SJSA1 (cell line): ENCODE measurements at regions not wholly inside any gene's neighbourhood (a gene's known extent, or its start where the extent isn't known, plus 50 kb on each side); places are given as distances from the start of the nearest gene placed in this dataset.

ENCODE experiments used
- DNase-seq, 2 experiments: peaks; one replicate each; pipeline ENCODE4 v3.0.0-alpha.2; 2015 to 2020; ENCODE audit warnings: low spot score in 2 of 2, low read depth in 1 of 2
- H3K27ac ChIP-seq: fragments of 250-450 bp; sonication (Bioruptor Pico); 2 replicates; pipeline ENCODE4 v1.5.1; 2020; ENCODE audit warnings: mild to moderate bottlenecking, moderate library complexity
- H3K27me3 ChIP-seq: fragments of 250-450 bp; sonication (Bioruptor Pico); replicated peaks from 2 replicates; pipeline ENCODE4 v1.5.1; 2020; ENCODE audit warnings: mild to moderate bottlenecking, moderate library complexity
- H3K36me3 ChIP-seq: fragments of 250-450 bp; sonication (Bioruptor Pico); 2 replicates; pipeline ENCODE4 v1.5.1; 2020; ENCODE audit warnings: mild to moderate bottlenecking
- H3K4me1 ChIP-seq: fragments of 250-450 bp; sonication (Bioruptor Pico); replicated peaks from 2 replicates; pipeline ENCODE4 v1.6.1; 2021; ENCODE audit warnings: mild to moderate bottlenecking
- H3K4me3 ChIP-seq: fragments of 250-450 bp; sonication (Bioruptor Pico); 2 replicates; pipeline ENCODE4 v1.5.1; 2020; ENCODE audit warnings: mild to moderate bottlenecking
- H3K9me3 ChIP-seq: fragments of 250-450 bp; sonication (Bioruptor Pico); replicated peaks from 2 replicates; pipeline ENCODE4 v1.5.1; 2020; ENCODE audit warnings: mild to moderate bottlenecking

- H3K9me3 ChIP-seq = no peaks in the 10 kb centered on the region
- DNase-seq = no peak
- H3K36me3 ChIP-seq = no peaks in the 10 kb centered on the region
- no peak overlapping the region for H3K27ac ChIP-seq
- H3K27me3 ChIP-seq = no peaks in the 10 kb centered on the region
- no peaks in the 10 kb centered on the region for H3K4me1 ChIP-seq
- no peak overlapping the region for H3K4me3 ChIP-seq
Observed at GRCh38 chr7:89761173-89761572, 393.1 kb upstream of the STEAP1 start.

GRCh38 chr7:89770161-89770560 lies 384.1 kb upstream of the STEAP1 start:
- Histone ChIP-seq H3K9me3 (no peaks in the 10 kb centered on the region), H3K4me3 (no peak overlapping the region), H3K27me3 (no peaks in the 10 kb centered on the region), H3K4me1 (no peaks in the 10 kb centered on the region), H3K36me3 (no peaks in the 10 kb centered on the region), H3K27ac (no peak overlapping the region)
- no peak for DNase-seq

- Histone ChIP-seq H3K4me3 (no peak overlapping the region), H3K36me3 (no peaks in the 10 kb centered on the region), H3K27me3 (no peaks in the 10 kb centered on the region), H3K4me1 (no peaks in the 10 kb centered on the region), H3K9me3 (no peaks in the 10 kb centered on the region), H3K27ac (no peak overlapping the region)
- DNase-seq = no peak
Observed at GRCh38 chr7:89771003-89771636, 383.1 kb upstream of the STEAP1 start.

- Histone ChIP-seq H3K4me1 (no peaks in the 10 kb centered on the region), H3K27me3 (no peaks in the 10 kb centered on the region), H3K36me3 (no peaks in the 10 kb centered on the region), H3K4me3 (no peak overlapping the region), H3K9me3 (no peaks in the 10 kb centered on the region), H3K27ac (no peak overlapping the region)
- DNase-seq = no peak
Observed at GRCh38 chr7:89772276-89772675, 382.0 kb upstream of the STEAP1 start.

- no peaks in the 10 kb centered on the region for H3K9me3 ChIP-seq
- H3K4me1 ChIP-seq = no peaks in the 10 kb centered on the region
- no peak overlapping the region for H3K27ac ChIP-seq
- no peaks in the 10 kb centered on the region for H3K27me3 ChIP-seq
- H3K4me3 ChIP-seq = no peak overlapping the region
- DNase-seq = no peak
- H3K36me3 ChIP-seq = no peaks in the 10 kb centered on the region
Observed at GRCh38 chr7:89773611-89774010, 380.7 kb upstream of the STEAP1 start.

GRCh38 chr7:89775459-89775858 lies 378.8 kb upstream of the STEAP1 start:
- DNase-seq = no peak
- Histone ChIP-seq H3K36me3 (no peaks in the 10 kb centered on the region), H3K4me3 (no peak overlapping the region), H3K9me3 (no peaks in the 10 kb centered on the region), H3K27me3 (no peaks in the 10 kb centered on the region), H3K27ac (no peak overlapping the region), H3K4me1 (no peaks in the 10 kb centered on the region)

GRCh38 chr7:89776980-89777379 lies 377.3 kb upstream of the STEAP1 start:
- Histone ChIP-seq H3K4me1 (no peaks in the 10 kb centered on the region), H3K27me3 (no peaks in the 10 kb centered on the region), H3K27ac (no peak overlapping the region), H3K9me3 (no peaks in the 10 kb centered on the region), H3K4me3 (no peak overlapping the region), H3K36me3 (no peaks in the 10 kb centered on the region)
- no peak for DNase-seq

- H3K4me1 ChIP-seq = no peaks in the 10 kb centered on the region
- no peak for DNase-seq
- H3K4me3 ChIP-seq = no peak overlapping the region
Observed at GRCh38 chr7:89777499-89777898, 376.8 kb upstream of the STEAP1 start.

GRCh38 chr7:89780291-89780690 lies 374.0 kb upstream of the STEAP1 start:
- no peaks in the 10 kb centered on the region for H3K27me3 ChIP-seq
- H3K4me3 ChIP-seq = no peak overlapping the region
- H3K27ac ChIP-seq = no peak overlapping the region
- no peaks in the 10 kb centered on the region for H3K36me3 ChIP-seq
- DNase-seq = no peak
- H3K4me1 ChIP-seq = no peaks in the 10 kb centered on the region
- H3K9me3 ChIP-seq = no peaks in the 10 kb centered on the region

More at GRCh38 chr7:89777499-89777898, 376.8 kb upstream of the STEAP1 start:
- Histone ChIP-seq H3K27me3 (no peaks in the 10 kb centered on the region), H3K27ac (no peak overlapping the region), H3K36me3 (no peaks in the 10 kb centered on the region), H3K9me3 (no peaks in the 10 kb centered on the region)

- no peaks in the 10 kb centered on the region for H3K9me3 ChIP-seq
- H3K27me3 ChIP-seq = no peaks in the 10 kb centered on the region
- H3K4me1 ChIP-seq = no peaks in the 10 kb centered on the region
- H3K36me3 ChIP-seq = no peaks in the 10 kb centered on the region
- no peak for DNase-seq
- H3K4me3 ChIP-seq = no peak overlapping the region
- no peak overlapping the region for H3K27ac ChIP-seq
Observed at GRCh38 chr7:89796481-89796880, 357.8 kb upstream of the STEAP1 start.

- Histone ChIP-seq H3K27me3 (no peaks in the 10 kb centered on the region), H3K4me3 (no peak overlapping the region), H3K27ac (no peak overlapping the region), H3K4me1 (no peaks in the 10 kb centered on the region), H3K36me3 (no peaks in the 10 kb centered on the region), H3K9me3 (no peaks in the 10 kb centered on the region)
- no peak for DNase-seq
Observed at GRCh38 chr7:89797965-89798598, 356.2 kb upstream of the STEAP1 start.

GRCh38 chr7:89798599-89798996 lies 355.7 kb upstream of the STEAP1 start:
- Histone ChIP-seq H3K4me3 (no peak overlapping the region), H3K4me1 (no peaks in the 10 kb centered on the region), H3K27me3 (no peaks in the 10 kb centered on the region), H3K27ac (no peak overlapping the region), H3K9me3 (no peaks in the 10 kb centered on the region), H3K36me3 (no peaks in the 10 kb centered on the region)
- no peak for DNase-seq

GRCh38 chr7:89800761-89801160 lies 353.5 kb upstream of the STEAP1 start:
- Histone ChIP-seq H3K27ac (no peak overlapping the region), H3K4me1 (no peaks in the 10 kb centered on the region), H3K9me3 (no peaks in the 10 kb centered on the region), H3K27me3 (no peaks in the 10 kb centered on the region), H3K4me3 (no peak overlapping the region), H3K36me3 (no peaks in the 10 kb centered on the region)
- no peak for DNase-seq

GRCh38 chr7:89809291-89809690 lies 345.0 kb upstream of the STEAP1 start:
- DNase-seq = no peak
- Histone ChIP-seq H3K9me3 (no peaks in the 10 kb centered on the region), H3K4me3 (no peak overlapping the region), H3K27me3 (no peaks in the 10 kb centered on the region), H3K36me3 (no peaks in the 10 kb centered on the region), H3K27ac (no peak overlapping the region), H3K4me1 (no peaks in the 10 kb centered on the region)

GRCh38 chr7:89813081-89813480 lies 341.2 kb upstream of the STEAP1 start:
- H3K36me3 ChIP-seq = no peaks in the 10 kb centered on the region
- H3K4me3 ChIP-seq = no peak overlapping the region
- H3K27ac ChIP-seq = no peak overlapping the region
- H3K9me3 ChIP-seq = no peaks in the 10 kb centered on the region
- DNase-seq = no peak
- H3K4me1 ChIP-seq = no peaks in the 10 kb centered on the region
- no peaks in the 10 kb centered on the region for H3K27me3 ChIP-seq
